Esophagus squamous epithelium (tissue), 5 donors: ENCODE measurements at regions not wholly inside any gene's neighbourhood (a gene's known extent, or its start where the extent isn't known, plus 50 kb on each side); places are given as distances from the start of the nearest gene placed in this dataset.

Experiments
- DNase-seq: peaks from one replicate; lab custom pipeline; 2025; lab: John Stamatoyannopoulos, UW
- H3K27ac ChIP-seq, 4 donors: fragments of 200-600 bp; sonication (generic); one replicate each; pipeline ENCODE4 v1.5.1; 2016 to 2019; ENCODE audit warnings: mild to moderate bottlenecking in 1 of 4
- H3K27me3 ChIP-seq, 4 donors: fragments of 200-600 bp; sonication (generic); 1 replicate in 3 of 4; 2 replicates in 1 of 4; pipeline versions ENCODE4 v1.5.1 to v1.6.0; 2017 to 2021; ENCODE audit warnings: antibody characterized with exemption in 1 of 4
- H3K36me3 ChIP-seq, 3 donors: fragments of 200-600 bp; sonication (generic); one replicate each; pipeline ENCODE4 v1.5.1; 2016 to 2019
- H3K4me1 ChIP-seq, 3 donors: fragments of 200-600 bp; sonication (generic); one replicate each; pipeline ENCODE4 v1.5.1; 2017 to 2019
- H3K4me3 ChIP-seq, 4 donors: fragments of 200-600 bp; sonication (generic); 1 replicate in 3 of 4; 2 replicates in 1 of 4; pipeline ENCODE4 v1.5.1; 2016 to 2019; ENCODE audit warnings: mild to moderate bottlenecking in 2 of 4, moderate library complexity in 1 of 4
- H3K9me3 ChIP-seq, 3 donors: fragments of 200-600 bp; sonication (generic); one replicate each; pipeline ENCODE4 v1.5.1; 2016 to 2019
- CTCF ChIP-seq, 6 experiments: fragments of 450-650 bp in 4 of 6; fragments of 200-600 bp in 2 of 6; sonication (generic) in 2 of 6; IDR thresholded peaks; one replicate each; pipeline ENCODE4 v1.5.1; 2016 to 2019; ENCODE audit warnings: antibody characterized with exemption in 6 of 6, mild to moderate bottlenecking in 4 of 6, moderate library complexity in 4 of 6
- POLR2A ChIP-seq, 4 donors: fragments of 450-650 bp; IDR thresholded peaks; one replicate each; pipeline ENCODE4 v1.6.1; 2017; ENCODE audit warnings: antibody characterized with exemption in 4 of 4, mild to moderate bottlenecking in 4 of 4, moderate library complexity in 3 of 4
- WGBS, 2 donors: methylation state at CpG; one replicate each; pipeline ENCODE4 v1.1.5; 2018; 5-methylcytosine and 5-hydroxymethylcytosine counted together
- intact Hi-C: fragments of 100-400 bp; cut with DNase I; formaldehyde crosslinking; loops from one replicate; pipeline ENCODE4 v1.15.0; 2022
- donor health status: DM: yes; HTN: yes; CAD: no.

DNA sequence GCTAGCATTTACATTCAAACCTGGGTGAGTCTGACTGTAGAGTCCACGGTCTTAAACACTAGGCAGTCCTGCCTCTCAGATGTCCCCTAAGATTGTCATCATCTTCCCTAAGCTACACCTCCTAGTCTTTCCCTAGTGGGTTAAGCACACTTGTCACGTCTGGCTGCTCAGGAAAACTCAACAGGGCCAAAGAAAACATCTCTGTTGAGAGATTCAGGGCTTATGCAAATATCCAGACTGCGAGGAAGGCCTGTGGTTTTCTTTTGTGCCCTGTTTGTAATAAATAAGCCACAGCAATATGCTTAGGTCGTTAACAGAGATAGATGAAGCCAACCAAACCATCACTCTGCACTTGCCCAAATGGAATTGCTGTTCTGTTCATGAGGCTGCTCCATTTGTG is 472.6 kb upstream of the DEPDC1 start:
- no peaks in the 10 kb centered on the region for H3K27me3 ChIP-seq
- no peak for DNase-seq
- H3K36me3 ChIP-seq: no peaks in the 10 kb centered on the region
- intact Hi-C loops: no loop called here
- TF ChIP-seq CTCF (IDR thresholded peaks at IDR 0.05) (no peak), POLR2A (IDR thresholded peaks at IDR 0.05) (no peak)
- no peak overlapping the region for H3K27ac ChIP-seq
- no peaks in the 10 kb centered on the region for H3K9me3 ChIP-seq
- WGBS, 2 donors: 64 to 69% methylated on average over 3 to 4 of the region's 4 CpGs
- no peak overlapping the region for H3K4me3 ChIP-seq
- no peaks in the 10 kb centered on the region for H3K4me1 ChIP-seq

DNA sequence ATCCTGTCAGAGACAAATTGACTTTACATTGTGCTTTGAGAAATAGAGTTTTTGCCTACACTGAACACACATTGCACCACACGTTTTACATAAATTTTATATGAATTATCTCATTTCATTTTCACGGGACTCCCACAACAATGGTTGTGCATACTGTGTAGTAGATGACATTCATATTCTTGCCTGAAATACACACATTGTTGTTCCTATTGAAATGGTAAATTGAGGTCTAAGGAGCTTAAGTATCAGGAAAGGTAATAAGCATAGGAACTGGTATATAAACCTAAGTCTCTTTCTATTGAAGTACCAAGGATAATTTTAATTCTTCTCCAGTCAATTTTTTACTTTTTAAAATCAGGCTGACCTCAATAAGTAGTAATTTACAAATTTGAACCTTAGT is 473.7 kb upstream of the DEPDC1 start:
- Histone ChIP-seq H3K36me3 (no peaks in the 10 kb centered on the region), H3K9me3 (no peaks in the 10 kb centered on the region), H3K4me3 (no peak overlapping the region), H3K4me1 (no peaks in the 10 kb centered on the region), H3K27me3 (no peaks in the 10 kb centered on the region), H3K27ac (no peak overlapping the region)
- WGBS, 2 donors: 71 to 76% methylated on average over 2 of the region's 2 CpGs
- TF ChIP-seq POLR2A (IDR thresholded peaks at IDR 0.05) (no peak), CTCF (IDR thresholded peaks at IDR 0.05) (no peak)
- intact Hi-C loops: no loop called here
- DNase-seq: no peak

DNA sequence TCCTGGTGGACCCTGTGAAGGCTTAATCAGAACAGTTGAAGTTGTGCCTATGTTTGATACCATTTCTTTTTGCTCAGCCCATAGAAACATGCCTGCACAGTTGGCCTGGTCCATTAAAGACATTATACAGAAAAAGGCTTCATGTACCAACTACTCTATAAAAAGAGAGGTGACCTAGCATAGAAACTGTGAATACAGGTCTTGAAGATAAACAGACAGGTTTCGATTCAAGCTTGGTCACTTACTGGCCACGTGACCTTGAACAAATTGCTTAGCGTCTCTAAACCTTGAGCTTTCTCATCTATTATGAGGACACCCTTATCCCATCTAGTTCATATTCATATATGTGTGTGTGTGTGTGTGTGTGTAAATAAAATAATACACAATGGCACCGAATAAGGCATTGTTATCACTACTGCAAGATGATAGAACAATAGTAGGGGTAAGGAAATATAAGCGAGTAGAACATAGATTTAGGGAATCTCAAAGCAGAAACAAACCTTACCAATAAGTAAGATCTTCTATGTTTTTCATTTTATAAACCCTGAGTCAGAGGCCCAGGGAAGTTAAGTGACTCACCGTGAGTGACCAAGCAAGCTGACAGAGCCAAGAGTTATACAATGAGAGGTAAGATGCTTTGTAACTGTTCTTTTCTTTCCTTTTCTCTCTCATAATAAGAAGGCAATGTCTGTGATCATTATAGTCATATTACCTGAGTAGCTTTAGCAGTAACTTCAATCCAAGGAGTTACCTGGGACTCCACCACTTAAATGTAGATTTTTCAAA is 476.8 kb upstream of the DEPDC1 start:
- DNase-seq: no peak
- Histone ChIP-seq H3K27ac (no peak overlapping the region), H3K27me3 (no peaks in the 10 kb centered on the region), H3K4me3 (no peak overlapping the region), H3K36me3 (no peaks in the 10 kb centered on the region), H3K9me3 (no peaks in the 10 kb centered on the region), H3K4me1 (no peaks in the 10 kb centered on the region)
- TF ChIP-seq CTCF (IDR thresholded peaks at IDR 0.05) (no peak), POLR2A (IDR thresholded peaks at IDR 0.05) (no peak)
- intact Hi-C loops: no loop called here
- 65 to 69% methylated on average over 6 of the region's 6 CpGs for WGBS, 2 donors

DNA sequence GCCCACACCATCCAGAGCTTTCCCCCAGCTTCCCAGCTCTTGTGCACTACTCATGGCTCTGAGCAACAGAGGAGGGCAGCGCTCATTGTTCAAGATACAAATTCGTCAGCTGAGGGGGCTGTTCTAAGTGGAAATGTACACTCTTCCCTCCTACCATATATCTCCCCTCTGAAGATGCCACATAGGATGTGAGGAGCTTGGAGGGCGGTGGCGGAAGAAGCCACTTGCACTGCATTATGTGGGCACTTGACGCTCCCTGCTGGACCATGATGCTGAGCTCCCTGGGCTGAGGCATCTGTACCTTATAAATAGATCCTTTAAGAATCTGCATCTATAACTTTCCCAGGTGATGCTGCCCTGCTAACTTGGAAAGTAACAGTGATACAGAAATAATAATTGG is 477.6 kb upstream of the DEPDC1 start:
- 76 to 78% methylated on average over 3 to 5 of the region's 5 CpGs for WGBS, 2 donors
- intact Hi-C loops: no loop called here
- Histone ChIP-seq H3K36me3 (no peaks in the 10 kb centered on the region), H3K9me3 (no peaks in the 10 kb centered on the region), H3K27me3 (no peaks in the 10 kb centered on the region), H3K4me1 (no peaks in the 10 kb centered on the region), H3K27ac (no peak overlapping the region), H3K4me3 (no peak overlapping the region)
- DNase-seq: no peak
- TF ChIP-seq POLR2A (IDR thresholded peaks at IDR 0.05): no peak
- no peak for TF ChIP-seq CTCF (IDR thresholded peaks at IDR 0.05)

DNA sequence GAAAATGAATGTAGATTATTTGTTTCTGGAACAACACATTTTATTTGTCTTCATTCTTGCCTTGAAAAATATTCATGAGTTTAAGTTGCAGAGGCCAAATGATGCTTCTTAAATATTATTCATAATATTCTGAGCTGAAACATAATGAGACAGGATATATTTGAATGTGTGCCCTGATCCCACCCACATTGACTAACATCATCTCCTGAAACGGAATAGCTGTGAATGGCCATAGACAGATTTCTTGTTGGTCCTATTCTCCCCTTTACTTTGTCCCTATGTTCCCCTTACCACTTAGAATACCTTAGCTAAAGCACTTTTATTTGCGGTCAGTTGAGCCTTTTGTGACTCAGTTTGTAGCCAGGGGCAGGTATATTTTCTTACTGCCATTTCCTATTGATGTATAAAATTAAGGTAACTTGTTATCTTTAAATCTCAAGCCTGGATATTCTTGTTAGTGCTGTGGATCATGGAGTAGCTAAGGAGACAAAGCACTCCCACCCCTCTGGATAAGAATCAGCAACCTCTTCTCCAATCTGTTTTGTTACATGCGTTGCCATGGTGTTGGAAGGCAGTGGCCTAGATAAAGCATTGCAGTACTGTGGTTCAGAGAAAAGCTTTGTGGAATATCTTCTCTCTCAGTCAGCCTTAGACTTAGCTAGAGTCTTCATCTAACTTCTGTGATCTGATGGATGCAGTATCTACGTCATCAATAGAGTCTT is 478.5 kb upstream of the DEPDC1 start:
- WGBS, 2 donors: 55 to 63% methylated on average over 4 of the region's 4 CpGs
- no peak for DNase-seq
- intact Hi-C loops: no loop called here

More for the DNA sequence above, 478.5 kb upstream of the DEPDC1 start:
- H3K27ac ChIP-seq: no peak overlapping the region
- no peak for TF ChIP-seq CTCF (IDR thresholded peaks at IDR 0.05)
- TF ChIP-seq POLR2A (IDR thresholded peaks at IDR 0.05): no peak
- no peaks in the 10 kb centered on the region for H3K4me1 ChIP-seq
- no peaks in the 10 kb centered on the region for H3K27me3 ChIP-seq
- no peaks in the 10 kb centered on the region for H3K36me3 ChIP-seq
- H3K9me3 ChIP-seq: no peaks in the 10 kb centered on the region
- H3K4me3 ChIP-seq: no peak overlapping the region
